IMR-90 (cell line): ENCODE measurements at regions not wholly inside any gene's neighbourhood (a gene's known extent, or its start where the extent isn't known, plus 50 kb on each side); places are given as distances from the start of the nearest gene placed in this dataset.

Experiments used
- ATAC-seq: fragments of 200-7000 bp; cut with Tn5 transposase; 2 replicates; pipeline ENCODE4 v1.9.1; 2020; ENCODE audit warnings: low read depth, mild to moderate bottlenecking, moderate library complexity
- BruUV-seq: library from RNA; stranded (reverse); fragments of 400-500 nt; replicated peaks from 2 replicates; lab custom pipeline; 2021; lab: Mats Ljungman, UMichigan
- CTCF ChIA-PET: fragments of 300-600 bp; formaldehyde crosslinking; extraction: SDS; loops from one replicate; lab custom pipeline; 2021; ENCODE audit warnings: antibody characterized with exemption; lab: Yijun Ruan, JAX
- POLR2A ChIA-PET: fragments of 300-600 bp; sonication (Branson Sonifier 250); formaldehyde crosslinking; loops from one replicate; lab custom pipeline; 2022; ENCODE audit warnings: antibody characterized with exemption; ENCODE audit not compliant: unreplicated experiment; lab: Charles Lee
- DNase-seq: peaks from one replicate; pipeline ENCODE4 v3.0.0; 2013
- H2AFZ ChIP-seq: replicated peaks from 2 replicates; pipeline ENCODE3; 2013; ENCODE audit warnings: low read length, mild to moderate bottlenecking; ENCODE audit not compliant: poor library complexity
- H2AK5ac ChIP-seq: 2 replicates; pipeline ENCODE4 v1.6.1; 2013; ENCODE audit warnings: low read depth, low read length, inconsistent platforms
- H2AK9ac ChIP-seq: replicated peaks from 2 replicates; pipeline ENCODE3; 2013; ENCODE audit warnings: mild to moderate bottlenecking, low read depth, low read length, moderate library complexity; ENCODE audit not compliant: poor library complexity
- H2BK120ac ChIP-seq: 2 replicates; pipeline ENCODE4 v1.6.1; 2013; ENCODE audit warnings: low read depth, low read length, inconsistent platforms
- H2BK15ac ChIP-seq: 3 replicates; pipeline ENCODE4 v1.6.1; 2013; ENCODE audit warnings: low read depth, low read length, inconsistent platforms
- H2BK20ac ChIP-seq: 2 replicates; pipeline ENCODE4 v1.6.1; 2013; ENCODE audit warnings: low read depth, mild to moderate bottlenecking, inconsistent platforms, low read length, moderate library complexity
- H2BK5ac ChIP-seq: 2 replicates; pipeline ENCODE4 v1.6.1; 2013; ENCODE audit warnings: mild to moderate bottlenecking, low read depth, low read length, inconsistent platforms; ENCODE audit not compliant: poor library complexity, severe bottlenecking
- H3K14ac ChIP-seq: replicated peaks from 2 replicates; pipeline ENCODE4 v1.6.1; 2013; ENCODE audit warnings: low read depth, low read length, inconsistent platforms
- H3K18ac ChIP-seq: 2 replicates; pipeline ENCODE4 v1.6.1; 2013; ENCODE audit warnings: low read depth, low read length, control low read depth
- H3K23ac ChIP-seq: 2 replicates; pipeline ENCODE4 v1.6.1; 2013; ENCODE audit warnings: low read depth, low read length, inconsistent platforms
- H3K27ac ChIP-seq: 2 replicates; pipeline ENCODE4 v1.5.1; 2013; ENCODE audit warnings: mild to moderate bottlenecking, control low read depth, low read length; ENCODE audit not compliant: insufficient read depth
- H3K27me3 ChIP-seq: 2 replicates; pipeline ENCODE4 v1.6.1; 2013; ENCODE audit warnings: low read length; ENCODE audit not compliant: control insufficient read depth, insufficient read depth
- H3K36me3 ChIP-seq: 2 replicates; pipeline ENCODE4 v1.6.1; 2013; ENCODE audit warnings: low read length, mixed read lengths; ENCODE audit not compliant: control insufficient read depth, insufficient read depth
- H3K4ac ChIP-seq: 2 replicates; pipeline ENCODE4 v1.6.1; 2013; ENCODE audit warnings: low read depth, low read length, inconsistent platforms
- H3K4me1 ChIP-seq: 2 replicates; pipeline ENCODE4 v1.6.1; 2013; ENCODE audit warnings: low read length, mixed read lengths; ENCODE audit not compliant: control insufficient read depth, insufficient read depth
- H3K4me2 ChIP-seq: 2 replicates; pipeline ENCODE4 v1.6.1; 2013; ENCODE audit warnings: low read depth, mild to moderate bottlenecking, control low read depth, low read length, moderate library complexity
- H3K4me3 ChIP-seq: 2 replicates; pipeline ENCODE4 v1.5.1; 2013; ENCODE audit warnings: low read depth, mild to moderate bottlenecking, control low read depth, low read length, moderate library complexity; ENCODE audit not compliant: insufficient read depth
- H3K56ac ChIP-seq: 2 replicates; pipeline ENCODE4 v1.6.1; 2013; ENCODE audit warnings: low read length, inconsistent platforms; ENCODE audit not compliant: insufficient read depth; ENCODE audit errors: extremely low read depth
- H3K79me1 ChIP-seq, 2 experiments: 2 replicates each; pipeline ENCODE4 v1.6.1; 2013; ENCODE audit warnings: low read length in 2 of 2, inconsistent platforms in 1 of 2, low read depth in 1 of 2
- H3K9ac ChIP-seq: 2 replicates; pipeline ENCODE4 v1.6.1; 2013; ENCODE audit warnings: low read depth, low read length, control low read depth
- H3K9me1 ChIP-seq: 2 replicates; pipeline ENCODE4 v1.6.1; 2013; ENCODE audit warnings: low read length, inconsistent platforms; ENCODE audit not compliant: insufficient read depth
- H3K9me3 ChIP-seq: 2 replicates; pipeline ENCODE4 v1.6.1; 2013; ENCODE audit warnings: low read length; ENCODE audit not compliant: control insufficient read depth, insufficient read depth
- H4K20me1 ChIP-seq: 2 replicates; pipeline ENCODE4 v1.6.1; 2013; ENCODE audit warnings: low read length, inconsistent platforms; ENCODE audit not compliant: insufficient read depth
- H4K5ac ChIP-seq: 2 replicates; pipeline ENCODE4 v1.6.1; 2013; ENCODE audit warnings: mild to moderate bottlenecking, low read depth, low read length, control low read depth
- H4K8ac ChIP-seq, 2 experiments: 2 replicates each; pipeline ENCODE4 v1.6.1; 2013; ENCODE audit warnings: low read depth in 2 of 2, low read length in 2 of 2, control low read depth in 1 of 2, inconsistent platforms in 1 of 2
- H4K91ac ChIP-seq: 2 replicates; pipeline ENCODE4 v1.6.1; 2013; ENCODE audit warnings: low read depth, low read length, inconsistent platforms; ENCODE audit not compliant: insufficient read depth
- MAFK ChIP-seq: IDR thresholded peaks from 2 replicates; pipeline ENCODE4 v1.6.1; 2012; ENCODE audit warnings: low read depth, low read length, improper control_type of control experiment
- NFE2L2 ChIP-seq: fragments of 150-350 bp; IDR thresholded peaks from 2 replicates; pipeline ENCODE4 v1.6.1; 2016; ENCODE audit warnings: low read depth, mild to moderate bottlenecking, low read length
- WGBS, 2 experiments: methylation state at CpG; one replicate each; pipeline versions ENCODE4 v1.1.5 to v1.1.7; 2013; ENCODE audit warnings: missing lambda C conversion rate in 2 of 2; ENCODE audit not compliant: insufficient read length in 1 of 2; ENCODE audit errors: extremely low coverage in 2 of 2; 5-methylcytosine and 5-hydroxymethylcytosine counted together
- dilution Hi-C: fragments of 300-500 bp; cut with HindIII; formaldehyde crosslinking; loops from one replicate; pipeline ENCODE4 v1.14.3; 2018; ENCODE audit warnings: low sequenced_read_pairs; ENCODE audit not compliant: unreplicated experiment
- in situ Hi-C: fragments of 300-500 bp; cut with MboI; formaldehyde crosslinking; loops from 3 replicates; pipeline ENCODE4 v1.14.3; 2019; ENCODE audit warnings: low sequenced_read_pairs, inconsistent platforms, mixed read lengths
- intact Hi-C: fragments of 100-400 bp; cut with micrococcal nuclease; formaldehyde crosslinking; loops from 2 replicates; pipeline ENCODE4 v1.10.0; 2022

GRCh38 chr6:103587722-103588121 is 1272.0 kb downstream of the HACE1 start:
- Histone ChIP-seq H3K14ac (no peak overlapping the region), H3K56ac (no peak overlapping the region), H3K4me1 (no peaks in the 10 kb centered on the region), H3K9ac (no peak overlapping the region), H3K4ac (no peak overlapping the region), H2BK5ac (no peak overlapping the region), H4K20me1 (no peaks in the 10 kb centered on the region), H4K5ac (no peak overlapping the region), H2BK120ac (no peak overlapping the region), H3K9me3 (peaks cover 3% of the 10 kb centered on the region; the same call in 1 of the 2 replicates), H3K4me2 (no peak overlapping the region), H3K23ac (no peak overlapping the region), H2BK15ac (no peak overlapping the region), H2AFZ (no peak overlapping the region), H3K27ac (no peak overlapping the region), H3K79me1 (no peaks in the 10 kb centered on the region), H3K27me3 (no peaks in the 10 kb centered on the region), H3K9me1 (no peaks in the 10 kb centered on the region), H3K36me3 (no peaks in the 10 kb centered on the region), H2AK5ac (no peak overlapping the region), H2BK20ac (no peak overlapping the region), H2AK9ac (no peak overlapping the region), H4K8ac (no peak overlapping the region), H4K91ac (no peak overlapping the region), H3K4me3 (no peak overlapping the region), H3K18ac (no peak overlapping the region)
- in situ Hi-C loops = no loop called here
- TF ChIP-seq MAFK (peak; percentile 77), NFE2L2 (no peak)
- ATAC-seq (no peak), DNase-seq (no peak)
- dilution Hi-C loops = no loop called here
- WGBS, 2 experiments = no CpG with 5 or more reads among the region's 3 CpGs
- intact Hi-C loops = no loop called here
- BruUV-seq = no TSS peak
- CTCF ChIA-PET = no interaction called here
- POLR2A ChIA-PET = no interaction called here
